Sigmoid colon (tissue), 6 donors: ENCODE measurements at regions not wholly inside any gene's neighbourhood (a gene's known extent, or its start where the extent isn't known, plus 50 kb on each side); places are given as distances from the start of the nearest gene placed in this dataset.

Experiments used
- DNase-seq: peaks from one replicate; pipeline ENCODE4 v3.0.0-alpha.2; 2019
- H3K27ac ChIP-seq, 4 donors: fragments of 200-600 bp; sonication (generic); one replicate each; pipeline ENCODE4 v1.5.1; 2016 to 2019; ENCODE audit warnings: mild to moderate bottlenecking in 1 of 4
- H3K27me3 ChIP-seq, 3 donors: fragments of 200-600 bp; sonication (generic); one replicate each; pipeline ENCODE4 v1.5.1; 2019; ENCODE audit warnings: mild to moderate bottlenecking in 1 of 3
- H3K36me3 ChIP-seq, 4 donors: fragments of 200-600 bp; sonication (generic); one replicate each; pipeline ENCODE4 v1.5.1; 2016 to 2019
- H3K4me1 ChIP-seq, 4 donors: fragments of 200-600 bp; sonication (generic); one replicate each; pipeline ENCODE4 v1.5.1; 2017 to 2019
- H3K4me3 ChIP-seq, 4 donors: fragments of 200-600 bp; sonication (generic); one replicate each; pipeline ENCODE4 v1.5.1; 2017 to 2019; ENCODE audit warnings: mild to moderate bottlenecking in 2 of 4, moderate library complexity in 1 of 4
- H3K9me3 ChIP-seq, 4 donors: fragments of 200-600 bp in 3 of 4; sonication (generic) in 3 of 4; one replicate each; pipeline versions ENCODE4 v1.5.1 to v1.6.1; 2013 to 2019
- CTCF ChIP-seq, 4 experiments: fragments of 450-650 bp in 3 of 4; fragments of 200-600 bp in 1 of 4; IDR thresholded peaks; one replicate each; pipeline ENCODE4 v1.5.1; 2016 to 2019; ENCODE audit warnings: antibody characterized with exemption in 4 of 4, mild to moderate bottlenecking in 3 of 4, moderate library complexity in 2 of 4
- EP300 ChIP-seq, 4 donors: sonication (generic); formaldehyde crosslinking; IDR thresholded peaks; one replicate each; pipeline ENCODE4 v1.6.1; 2017; ENCODE audit warnings: antibody characterized with exemption in 4 of 4
- POLR2A ChIP-seq, 2 donors: fragments of 450-650 bp; IDR thresholded peaks; one replicate each; pipeline ENCODE4 v1.6.1; 2016; ENCODE audit warnings: antibody characterized with exemption in 2 of 2, mild to moderate bottlenecking in 2 of 2, moderate library complexity in 2 of 2
- POLR2AphosphoS5 ChIP-seq, 4 donors: sonication (generic); formaldehyde crosslinking; IDR thresholded peaks; one replicate each; pipeline ENCODE4 v1.6.1; 2017; ENCODE audit warnings: antibody characterized with exemption in 4 of 4
- WGBS, 2 donors: extraction: QIAGEN DNeasy Blood & Tissue Kit; methylation state at CpG; one replicate each; pipeline ENCODE4 v1.1.7; 2013; 5-methylcytosine and 5-hydroxymethylcytosine counted together
- intact Hi-C: fragments of 100-400 bp; cut with DNase I; formaldehyde crosslinking; loops from one replicate; pipeline ENCODE4 v1.15.1; 2023
- donor health status: healthy with polysubstance abuse.
- donor health status: healthy.

GRCh38 chr1:194802572-194802971, 1616.2 kb upstream of the B3GALT2 start:
- DNase-seq, result no peak
- 40 to 70% methylated on average over 3 of the region's 3 CpGs for WGBS, 2 donors
- no peaks in the 10 kb centered on the region for H3K4me1 ChIP-seq
- no peak overlapping the region for H3K4me3 ChIP-seq
- TF ChIP-seq CTCF (IDR thresholded peaks at IDR 0.05), result no peak
- TF ChIP-seq POLR2A (IDR thresholded peaks at IDR 0.05), result no peak
- no peak for TF ChIP-seq EP300 (IDR thresholded peaks at IDR 0.05)
- no peak for TF ChIP-seq POLR2AphosphoS5 (IDR thresholded peaks at IDR 0.05)
- H3K9me3 ChIP-seq, result no peaks in the 10 kb centered on the region
- H3K27me3 ChIP-seq, result no peaks in the 10 kb centered on the region
- intact Hi-C loops, result no loop called here
- no peaks in the 10 kb centered on the region for H3K36me3 ChIP-seq
- H3K27ac ChIP-seq, result no peak overlapping the region

- H3K27ac ChIP-seq, result no peak overlapping the region
- DNase-seq, result no peak
- 61 to 79% methylated on average over 4 of the region's 4 CpGs for WGBS, 2 donors
- intact Hi-C loops, result no loop called here
- H3K36me3 ChIP-seq, result no peaks in the 10 kb centered on the region
- TF ChIP-seq CTCF (IDR thresholded peaks at IDR 0.05) (no peak), EP300 (IDR thresholded peaks at IDR 0.05) (no peak), POLR2A (IDR thresholded peaks at IDR 0.05) (no peak), POLR2AphosphoS5 (IDR thresholded peaks at IDR 0.05) (no peak)
- H3K4me1 ChIP-seq, result no peaks in the 10 kb centered on the region
- no peaks in the 10 kb centered on the region for H3K27me3 ChIP-seq
- no peak overlapping the region for H3K4me3 ChIP-seq
- H3K9me3 ChIP-seq, result no peaks in the 10 kb centered on the region
Measured at GRCh38 chr1:194795917-194796593, 1609.6 kb upstream of the B3GALT2 start.

GRCh38 chr1:194787001-194787400, 1600.6 kb upstream of the B3GALT2 start:
- intact Hi-C loops, result no loop called here
- TF ChIP-seq CTCF (IDR thresholded peaks at IDR 0.05), result no peak
- no peak for TF ChIP-seq EP300 (IDR thresholded peaks at IDR 0.05)
- TF ChIP-seq POLR2A (IDR thresholded peaks at IDR 0.05), result no peak
- TF ChIP-seq POLR2AphosphoS5 (IDR thresholded peaks at IDR 0.05), result no peak
- WGBS, 2 donors, result 79 to 82% methylated on average over 3 of the region's 3 CpGs
- no peak for DNase-seq
- Histone ChIP-seq H3K36me3 (no peaks in the 10 kb centered on the region), H3K27me3 (no peaks in the 10 kb centered on the region), H3K9me3 (no peaks in the 10 kb centered on the region), H3K4me1 (no peaks in the 10 kb centered on the region), H3K4me3 (no peak overlapping the region), H3K27ac (no peak overlapping the region)

GRCh38 chr1:194786027-194786426, 1599.6 kb upstream of the B3GALT2 start:
- H3K36me3 ChIP-seq, result no peaks in the 10 kb centered on the region
- 90 to 95% methylated on average over 4 of the region's 4 CpGs for WGBS, 2 donors
- H3K4me3 ChIP-seq, result no peak overlapping the region
- no peaks in the 10 kb centered on the region for H3K9me3 ChIP-seq
- H3K4me1 ChIP-seq, result no peaks in the 10 kb centered on the region
- intact Hi-C loops, result no loop called here
- H3K27me3 ChIP-seq, result no peaks in the 10 kb centered on the region
- no peak for DNase-seq
- H3K27ac ChIP-seq, result no peak overlapping the region
- TF ChIP-seq POLR2AphosphoS5 (IDR thresholded peaks at IDR 0.05), result no peak
- TF ChIP-seq EP300 (IDR thresholded peaks at IDR 0.05), result no peak
- no peak for TF ChIP-seq CTCF (IDR thresholded peaks at IDR 0.05)
- TF ChIP-seq POLR2A (IDR thresholded peaks at IDR 0.05), result no peak

GRCh38 chr1:194776657-194777056, 1590.2 kb upstream of the B3GALT2 start:
- Histone ChIP-seq H3K27ac (no peak overlapping the region), H3K36me3 (no peaks in the 10 kb centered on the region), H3K4me1 (no peaks in the 10 kb centered on the region), H3K4me3 (no peak overlapping the region), H3K27me3 (no peaks in the 10 kb centered on the region), H3K9me3 (no peaks in the 10 kb centered on the region)
- TF ChIP-seq CTCF (IDR thresholded peaks at IDR 0.05) (no peak), POLR2A (IDR thresholded peaks at IDR 0.05) (no peak), EP300 (IDR thresholded peaks at IDR 0.05) (no peak), POLR2AphosphoS5 (IDR thresholded peaks at IDR 0.05) (no peak)
- 84 to 88% methylated on average over 3 of the region's 3 CpGs for WGBS, 2 donors
- no peak for DNase-seq
- intact Hi-C loops, result no loop called here
